ENCODE measurements at regions not wholly inside any gene's neighbourhood (a gene's known extent, or its start where the extent isn't known, plus 50 kb on each side); places are given as distances from the start of the nearest gene placed in this dataset.
A peak's percentile ranks its signal among the peaks of the same experiment; 100 is the strongest.
"Not testable (repeated sequence)": the region's sequence is repeated elsewhere in the genome, so short reads cannot be mapped to it uniquely, and the experiment has no call there.

GRCh38 chr1:90246069-90246468, 251.2 kb downstream of the ZNF326 start:
- WGBS, 2 experiments, result 88 to 100% methylated on average over 1 to 2 of the region's 2 CpGs
- no peak overlapping the region for H3K27ac ChIP-seq (ENCODE audit: insufficient read depth, low read depth, low read length, poor library complexity, severe bottlenecking)
- H3K9me3 ChIP-seq (ENCODE audit: control insufficient read depth, low read length), result no peaks in the 10 kb centered on the region
- H3K36me3 ChIP-seq (ENCODE audit: control insufficient read depth, insufficient read depth, low read length), result no peaks in the 10 kb centered on the region
- H3K4me1 ChIP-seq (ENCODE audit: control insufficient read depth, insufficient read depth, low read length), result no peaks in the 10 kb centered on the region
- no peaks in the 10 kb centered on the region for H3K27me3 ChIP-seq (ENCODE audit: control insufficient read depth, insufficient read depth, low read length, poor library complexity, severe bottlenecking)
- H3K4me3 ChIP-seq (ENCODE audit: insufficient read depth, low read depth, low read length), result no peak overlapping the region

- WGBS, 2 experiments, result 96 to 97% methylated on average over 6 of the region's 6 CpGs
- Histone ChIP-seq H3K36me3 (ENCODE audit: control insufficient read depth, insufficient read depth, low read length) (no peaks in the 10 kb centered on the region), H3K4me1 (ENCODE audit: control insufficient read depth, insufficient read depth, low read length) (no peaks in the 10 kb centered on the region), H3K9me3 (ENCODE audit: control insufficient read depth, low read length) (no peaks in the 10 kb centered on the region), H3K27ac (ENCODE audit: insufficient read depth, low read depth, low read length, poor library complexity, severe bottlenecking) (no peak overlapping the region), H3K4me3 (ENCODE audit: insufficient read depth, low read depth, low read length) (no peak overlapping the region), H3K27me3 (ENCODE audit: control insufficient read depth, insufficient read depth, low read length, poor library complexity, severe bottlenecking) (no peaks in the 10 kb centered on the region)
These were observed 241.6 kb downstream of the ZNF326 start for GRCh38 chr1:90236493-90236892.

- H3K9me3 ChIP-seq (ENCODE audit: control insufficient read depth, low read length), result no peaks in the 10 kb centered on the region
- no peaks in the 10 kb centered on the region for H3K27me3 ChIP-seq (ENCODE audit: control insufficient read depth, insufficient read depth, low read length, poor library complexity, severe bottlenecking)
- H3K4me3 ChIP-seq (ENCODE audit: insufficient read depth, low read depth, low read length), result no peak overlapping the region
- H3K4me1 ChIP-seq (ENCODE audit: control insufficient read depth, insufficient read depth, low read length), result peaks cover 10% of the 10 kb centered on the region
- H3K27ac ChIP-seq (ENCODE audit: insufficient read depth, low read depth, low read length, poor library complexity, severe bottlenecking), result no peak overlapping the region
- H3K36me3 ChIP-seq (ENCODE audit: control insufficient read depth, insufficient read depth, low read length), result no peaks in the 10 kb centered on the region
These were observed 228.5 kb downstream of the ZNF326 start for GRCh38 chr1:90223401-90223800.

GRCh38 chr1:90220941-90221693, 226.2 kb downstream of the ZNF326 start:
- 89 to 95% methylated on average over 5 of the region's 5 CpGs for WGBS, 2 experiments
- Histone ChIP-seq H3K4me3 (ENCODE audit: insufficient read depth, low read depth, low read length) (peak overlapping the region; percentile 43), H3K36me3 (ENCODE audit: control insufficient read depth, insufficient read depth, low read length) (no peaks in the 10 kb centered on the region), H3K27ac (ENCODE audit: insufficient read depth, low read depth, low read length, poor library complexity, severe bottlenecking) (no peak overlapping the region), H3K27me3 (ENCODE audit: control insufficient read depth, insufficient read depth, low read length, poor library complexity, severe bottlenecking) (no peaks in the 10 kb centered on the region), H3K4me1 (ENCODE audit: control insufficient read depth, insufficient read depth, low read length) (peaks cover 10% of the 10 kb centered on the region), H3K9me3 (ENCODE audit: control insufficient read depth, low read length) (no peaks in the 10 kb centered on the region)

GRCh38 chr1:90220496-90220895, 225.6 kb downstream of the ZNF326 start:
- H3K27me3 ChIP-seq (ENCODE audit: control insufficient read depth, insufficient read depth, low read length, poor library complexity, severe bottlenecking), result no peaks in the 10 kb centered on the region
- 92 to 96% methylated on average over 3 of the region's 3 CpGs for WGBS, 2 experiments
- no peaks in the 10 kb centered on the region for H3K9me3 ChIP-seq (ENCODE audit: control insufficient read depth, low read length)
- peaks cover 10% of the 10 kb centered on the region for H3K4me1 ChIP-seq (ENCODE audit: control insufficient read depth, insufficient read depth, low read length)
- H3K36me3 ChIP-seq (ENCODE audit: control insufficient read depth, insufficient read depth, low read length), result no peaks in the 10 kb centered on the region
- no peak overlapping the region for H3K27ac ChIP-seq (ENCODE audit: insufficient read depth, low read depth, low read length, poor library complexity, severe bottlenecking)
- peak overlapping the region; percentile 43 for H3K4me3 ChIP-seq (ENCODE audit: insufficient read depth, low read depth, low read length)

- H3K36me3 ChIP-seq (ENCODE audit: control insufficient read depth, insufficient read depth, low read length); H3K27me3 ChIP-seq (ENCODE audit: control insufficient read depth, insufficient read depth, low read length, poor library complexity, severe bottlenecking); H3K9me3 ChIP-seq (ENCODE audit: control insufficient read depth, low read length); H3K4me1 ChIP-seq (ENCODE audit: control insufficient read depth, insufficient read depth, low read length): not testable (repeated sequence)
- Histone ChIP-seq H3K4me3 (ENCODE audit: insufficient read depth, low read depth, low read length) (peak overlapping the region; percentile 43), H3K27ac (ENCODE audit: insufficient read depth, low read depth, low read length, poor library complexity, severe bottlenecking) (peak overlapping the region; percentile 55)
- WGBS, 2 experiments, result 11 to 15% methylated on average over 21 to 26 of the region's 27 CpGs
These were observed 224.4 kb downstream of the ZNF326 start for GRCh38 chr1:90219166-90219871.

- Histone ChIP-seq H3K36me3 (ENCODE audit: control insufficient read depth, insufficient read depth, low read length) (no peaks in the 10 kb centered on the region), H3K4me3 (ENCODE audit: insufficient read depth, low read depth, low read length) (no peak overlapping the region), H3K27me3 (ENCODE audit: control insufficient read depth, insufficient read depth, low read length, poor library complexity, severe bottlenecking) (no peaks in the 10 kb centered on the region), H3K27ac (ENCODE audit: insufficient read depth, low read depth, low read length, poor library complexity, severe bottlenecking) (no peak overlapping the region), H3K9me3 (ENCODE audit: control insufficient read depth, low read length) (no peaks in the 10 kb centered on the region), H3K4me1 (ENCODE audit: control insufficient read depth, insufficient read depth, low read length) (no peaks in the 10 kb centered on the region)
- 92 to 94% methylated on average over 5 to 6 of the region's 6 CpGs for WGBS, 2 experiments
These were observed 216.0 kb downstream of the ZNF326 start for GRCh38 chr1:90210633-90211491.

GRCh38 chr1:90208949-90209348, 214.0 kb downstream of the ZNF326 start:
- WGBS, 2 experiments, result 70 to 71% methylated on average over 4 to 5 of the region's 5 CpGs
- Histone ChIP-seq H3K27ac (ENCODE audit: insufficient read depth, low read depth, low read length, poor library complexity, severe bottlenecking) (no peak overlapping the region), H3K27me3 (ENCODE audit: control insufficient read depth, insufficient read depth, low read length, poor library complexity, severe bottlenecking) (no peaks in the 10 kb centered on the region), H3K9me3 (ENCODE audit: control insufficient read depth, low read length) (no peaks in the 10 kb centered on the region), H3K36me3 (ENCODE audit: control insufficient read depth, insufficient read depth, low read length) (no peaks in the 10 kb centered on the region), H3K4me3 (ENCODE audit: insufficient read depth, low read depth, low read length) (no peak overlapping the region), H3K4me1 (ENCODE audit: control insufficient read depth, insufficient read depth, low read length) (no peaks in the 10 kb centered on the region)

GRCh38 chr1:90206260-90206659, 211.3 kb downstream of the ZNF326 start:
- H3K9me3 ChIP-seq (ENCODE audit: control insufficient read depth, low read length), result no peaks in the 10 kb centered on the region
- no peak overlapping the region for H3K27ac ChIP-seq (ENCODE audit: insufficient read depth, low read depth, low read length, poor library complexity, severe bottlenecking)
- H3K36me3 ChIP-seq (ENCODE audit: control insufficient read depth, insufficient read depth, low read length), result no peaks in the 10 kb centered on the region
- no peaks in the 10 kb centered on the region for H3K27me3 ChIP-seq (ENCODE audit: control insufficient read depth, insufficient read depth, low read length, poor library complexity, severe bottlenecking)
- no peaks in the 10 kb centered on the region for H3K4me1 ChIP-seq (ENCODE audit: control insufficient read depth, insufficient read depth, low read length)
- no peak overlapping the region for H3K4me3 ChIP-seq (ENCODE audit: insufficient read depth, low read depth, low read length)

GRCh38 chr1:90204780-90205179, 209.9 kb downstream of the ZNF326 start:
- no peak overlapping the region for H3K4me3 ChIP-seq (ENCODE audit: insufficient read depth, low read depth, low read length)
- 94 to 98% methylated on average over 2 of the region's 2 CpGs for WGBS, 2 experiments
- no peaks in the 10 kb centered on the region for H3K36me3 ChIP-seq (ENCODE audit: control insufficient read depth, insufficient read depth, low read length)
- H3K27ac ChIP-seq (ENCODE audit: insufficient read depth, low read depth, low read length, poor library complexity, severe bottlenecking), result no peak overlapping the region
- H3K9me3 ChIP-seq (ENCODE audit: control insufficient read depth, low read length), result no peaks in the 10 kb centered on the region
- peaks cover 4% of the 10 kb centered on the region for H3K4me1 ChIP-seq (ENCODE audit: control insufficient read depth, insufficient read depth, low read length)
- H3K27me3 ChIP-seq (ENCODE audit: control insufficient read depth, insufficient read depth, low read length, poor library complexity, severe bottlenecking), result peaks cover 2% of the 10 kb centered on the region
